Ovary (tissue), 3 donors: ENCODE measurements at regions not wholly inside any gene's neighbourhood (a gene's known extent, or its start where the extent isn't known, plus 50 kb on each side); places are given as distances from the start of the nearest gene placed in this dataset.
"Not testable (repeated sequence)": the region's sequence is repeated elsewhere in the genome, so short reads cannot be mapped to it uniquely, and the experiment has no call there.

Experiments
- EP300 ChIP-seq: sonication (generic); formaldehyde crosslinking; IDR thresholded peaks from one replicate; pipeline ENCODE4 v1.6.1; 2017; ENCODE audit warnings: antibody characterized with exemption
- POLR2A ChIP-seq: fragments of 450-650 bp; IDR thresholded peaks from one replicate; pipeline ENCODE4 v1.6.1; 2017; ENCODE audit warnings: antibody characterized with exemption, mild to moderate bottlenecking, moderate library complexity
- TF ChIP-seq, protein P1 (sequence below), 3 donors: fragments of 450-650 bp in 2 of 3; fragments of 200-600 bp in 1 of 3; IDR thresholded peaks; one replicate each; pipeline versions ENCODE4 v1.5.1 to v1.8.0; 2016 to 2022; ENCODE audit warnings: antibody characterized with exemption in 3 of 3, mild to moderate bottlenecking in 1 of 3
- donor health status: DM: no; HTN: no; CAD: no.

DNA sequence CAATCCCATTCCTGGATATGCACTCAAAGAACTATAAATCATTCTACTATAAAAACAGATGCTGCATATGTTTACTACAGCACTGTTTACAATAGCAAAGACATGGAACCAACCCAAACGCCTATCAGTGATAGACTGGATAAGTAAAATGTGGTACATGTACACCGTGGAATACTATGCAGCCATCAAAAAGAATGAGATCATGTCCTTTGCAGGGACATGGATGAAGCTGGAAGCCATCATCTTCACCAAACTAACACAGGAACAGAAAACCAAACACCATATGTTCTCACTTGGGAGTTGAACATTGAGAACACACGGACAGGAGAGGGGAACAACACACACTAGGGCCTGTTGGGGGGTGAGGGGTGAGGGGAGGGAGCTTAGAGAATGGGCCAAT lies 274.9 kb upstream of the KIAA1217 start:
- TF ChIP-seq POLR2A, EP300: not testable (repeated sequence)
- TF ChIP-seq, protein P1, sequence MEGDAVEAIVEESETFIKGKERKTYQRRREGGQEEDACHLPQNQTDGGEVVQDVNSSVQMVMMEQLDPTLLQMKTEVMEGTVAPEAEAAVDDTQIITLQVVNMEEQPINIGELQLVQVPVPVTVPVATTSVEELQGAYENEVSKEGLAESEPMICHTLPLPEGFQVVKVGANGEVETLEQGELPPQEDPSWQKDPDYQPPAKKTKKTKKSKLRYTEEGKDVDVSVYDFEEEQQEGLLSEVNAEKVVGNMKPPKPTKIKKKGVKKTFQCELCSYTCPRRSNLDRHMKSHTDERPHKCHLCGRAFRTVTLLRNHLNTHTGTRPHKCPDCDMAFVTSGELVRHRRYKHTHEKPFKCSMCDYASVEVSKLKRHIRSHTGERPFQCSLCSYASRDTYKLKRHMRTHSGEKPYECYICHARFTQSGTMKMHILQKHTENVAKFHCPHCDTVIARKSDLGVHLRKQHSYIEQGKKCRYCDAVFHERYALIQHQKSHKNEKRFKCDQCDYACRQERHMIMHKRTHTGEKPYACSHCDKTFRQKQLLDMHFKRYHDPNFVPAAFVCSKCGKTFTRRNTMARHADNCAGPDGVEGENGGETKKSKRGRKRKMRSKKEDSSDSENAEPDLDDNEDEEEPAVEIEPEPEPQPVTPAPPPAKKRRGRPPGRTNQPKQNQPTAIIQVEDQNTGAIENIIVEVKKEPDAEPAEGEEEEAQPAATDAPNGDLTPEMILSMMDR (IDR thresholded peaks at IDR 0.05), result not testable (repeated sequence)
